ENCODE measurements at regions not wholly inside any gene's neighbourhood (a gene's known extent, or its start where the extent isn't known, plus 50 kb on each side); places are given as distances from the start of the nearest gene placed in this dataset.
"Not testable (repeated sequence)": the region's sequence is repeated elsewhere in the genome, so short reads cannot be mapped to it uniquely, and the experiment has no call there.

DNA sequence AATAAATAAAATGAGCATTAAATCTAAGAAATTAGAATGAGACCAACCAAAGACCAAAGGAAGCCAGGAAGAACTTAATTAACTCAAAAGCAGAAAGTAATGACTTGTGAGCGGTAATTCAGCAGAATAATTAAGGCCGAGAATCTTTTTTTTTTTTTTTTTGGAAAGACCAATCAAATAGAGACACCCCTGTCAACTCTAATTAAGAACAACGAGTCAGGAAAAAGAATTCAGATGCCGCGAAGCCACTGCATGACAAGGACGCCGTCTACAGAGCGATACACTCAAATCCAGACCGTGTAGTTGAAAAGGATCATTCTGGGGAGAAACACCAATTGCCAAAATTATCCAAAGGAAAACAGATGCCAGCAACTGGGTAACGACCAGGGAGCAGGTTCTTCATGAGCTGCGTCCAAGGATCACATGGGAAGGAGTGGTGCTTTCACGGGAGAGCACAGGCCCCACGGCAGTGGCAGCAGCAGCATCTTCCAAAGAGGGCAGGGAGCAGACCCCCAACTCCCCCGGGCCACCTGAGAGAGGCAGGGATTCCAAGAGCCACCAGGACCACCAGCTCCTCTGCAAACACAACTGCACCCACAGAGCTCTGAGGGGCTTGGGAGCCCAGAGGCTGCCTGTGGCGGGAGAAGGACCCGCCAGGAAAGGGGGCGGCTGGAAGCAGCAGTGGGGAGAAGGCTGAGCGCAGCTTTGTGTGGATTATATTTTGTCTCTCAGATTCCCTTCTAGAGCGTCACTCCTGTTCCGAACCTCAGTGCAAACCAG, 469.8 kb downstream of the BRD1 start:
- no peak for DNase-seq

DNA sequence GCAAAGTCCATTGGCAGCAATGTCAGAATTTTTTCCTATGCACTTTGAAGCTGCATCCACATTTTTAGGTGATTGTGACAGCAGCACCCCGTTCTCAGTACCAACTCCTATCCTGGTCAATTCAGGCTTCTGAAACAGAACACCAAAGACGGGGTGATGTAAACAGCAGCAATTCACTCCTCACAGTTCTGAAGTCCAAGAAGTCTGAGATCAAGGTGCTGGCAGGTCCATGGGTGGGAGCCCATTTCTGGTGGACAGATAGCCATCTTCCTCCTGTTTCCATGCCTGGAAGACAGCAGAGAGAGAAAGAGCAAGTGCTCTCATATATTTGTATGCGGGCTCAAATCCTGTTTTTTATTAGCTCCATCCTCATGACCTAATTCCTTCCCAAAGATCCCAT, 471.2 kb downstream of the BRD1 start:
- DNase-seq, result no peak

GRCh38 chr22:49355211-49355920, 472.3 kb downstream of the BRD1 start:
- DNase-seq, result no peak

GRCh38 chr22:49354516-49355210, 473.0 kb downstream of the BRD1 start:
- no peak for DNase-seq

- DNase-seq, result no peak
These were observed 474.4 kb downstream of the BRD1 start for GRCh38 chr22:49353235-49353634.

- DNase-seq, result no peak
These were observed 475.1 kb downstream of the BRD1 start for GRCh38 chr22:49352361-49353169.

DNA sequence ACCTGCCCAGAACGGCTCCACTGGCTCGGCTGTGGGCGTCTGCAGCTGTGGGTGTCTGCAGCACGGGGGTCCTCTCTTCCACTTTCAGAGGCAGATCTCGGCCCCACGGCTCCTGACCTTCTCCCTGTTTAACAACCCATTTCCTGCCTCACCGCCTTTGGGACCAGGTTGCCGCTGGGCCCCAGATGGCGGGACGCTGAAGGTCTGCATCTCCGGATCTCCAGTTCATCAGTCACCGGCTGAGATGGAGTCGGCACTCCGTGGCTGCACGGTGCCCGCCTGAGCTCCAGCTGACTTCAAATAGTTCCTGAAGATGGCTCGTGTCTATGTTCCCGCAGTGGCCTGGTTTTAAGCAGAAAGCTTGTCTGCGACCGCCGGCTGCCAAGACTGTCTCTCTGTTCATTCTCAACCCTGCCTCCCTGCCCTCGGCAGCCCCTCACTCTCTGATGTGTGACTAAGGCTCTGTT, 475.9 kb downstream of the BRD1 start:
- DNase-seq, result no peak

GRCh38 chr22:49350441-49351121, 477.1 kb downstream of the BRD1 start:
- no peak for DNase-seq

GRCh38 chr22:49349841-49350381, 477.8 kb downstream of the BRD1 start:
- DNase-seq, result no peak

- no peak for DNase-seq
These were observed 478.4 kb downstream of the BRD1 start for GRCh38 chr22:49349181-49349835.

DNA sequence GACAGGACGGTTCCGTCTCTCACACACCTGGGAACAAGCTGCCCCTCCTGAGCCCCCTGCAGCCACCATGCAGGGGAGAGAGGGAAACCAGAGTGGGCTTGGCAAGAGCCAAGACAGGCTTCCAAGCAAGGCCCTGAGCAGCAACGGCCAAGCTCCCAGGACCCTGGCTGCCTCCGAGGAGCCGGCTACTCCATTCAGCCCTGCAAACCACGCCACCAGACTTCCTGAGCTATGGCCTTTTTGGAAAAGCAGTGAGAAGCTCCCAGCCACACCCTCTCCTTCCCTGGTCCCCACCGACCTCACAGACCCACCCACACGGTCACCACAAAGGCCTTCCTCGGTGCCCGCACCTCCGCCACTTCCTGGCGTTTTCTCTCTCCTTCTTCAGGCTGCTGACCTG, 479.0 kb downstream of the BRD1 start:
- no peak for DNase-seq

- DNase-seq, result no peak
These were observed 480.3 kb downstream of the BRD1 start for GRCh38 chr22:49347376-49347775.

- DNase-seq, result no peak
These were observed 481.8 kb downstream of the BRD1 start for GRCh38 chr22:49345896-49346295.

DNA sequence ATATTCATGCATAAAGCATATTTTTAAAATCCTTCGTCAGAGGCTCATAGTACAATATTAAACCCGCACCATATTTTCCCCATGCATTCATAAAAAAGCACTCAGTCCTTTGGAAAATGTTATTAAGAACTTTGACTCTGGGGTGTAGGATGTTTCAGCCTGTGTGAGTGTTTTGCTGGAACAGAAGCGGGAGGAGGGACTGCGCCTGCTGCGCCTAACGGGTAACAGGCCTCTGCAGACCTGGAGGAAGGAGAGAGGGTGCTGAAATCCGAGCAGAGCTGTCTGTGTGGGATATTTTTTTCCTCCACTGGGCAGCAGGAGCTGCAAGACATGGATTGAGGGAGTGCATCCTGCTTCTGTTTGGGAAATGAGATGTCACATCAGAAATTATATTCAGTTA, 483.0 kb downstream of the BRD1 start:
- no peak for DNase-seq

DNA sequence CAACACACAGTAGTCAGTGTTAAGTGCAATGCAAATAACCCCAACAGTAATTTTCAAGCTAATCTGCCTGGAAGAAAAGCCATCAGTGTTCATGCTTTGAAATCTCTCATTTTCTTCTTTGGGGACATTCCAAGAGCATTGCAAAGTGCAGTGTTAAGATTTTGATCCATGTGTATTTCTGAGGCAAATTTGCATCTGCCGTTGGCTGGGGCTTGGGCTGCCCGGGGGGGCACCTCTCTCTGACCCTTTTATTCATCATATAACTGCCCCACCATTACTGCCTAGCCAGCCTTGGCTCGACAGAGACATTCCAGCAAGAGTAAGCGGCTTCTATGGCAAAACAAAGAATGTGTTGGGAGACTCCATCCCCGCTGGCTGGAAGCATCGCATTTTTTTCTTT, 483.5 kb downstream of the BRD1 start:
- no peak for DNase-seq

- no peak for DNase-seq
These were observed 487.3 kb downstream of the BRD1 start for GRCh38 chr22:49340406-49340805.

DNA sequence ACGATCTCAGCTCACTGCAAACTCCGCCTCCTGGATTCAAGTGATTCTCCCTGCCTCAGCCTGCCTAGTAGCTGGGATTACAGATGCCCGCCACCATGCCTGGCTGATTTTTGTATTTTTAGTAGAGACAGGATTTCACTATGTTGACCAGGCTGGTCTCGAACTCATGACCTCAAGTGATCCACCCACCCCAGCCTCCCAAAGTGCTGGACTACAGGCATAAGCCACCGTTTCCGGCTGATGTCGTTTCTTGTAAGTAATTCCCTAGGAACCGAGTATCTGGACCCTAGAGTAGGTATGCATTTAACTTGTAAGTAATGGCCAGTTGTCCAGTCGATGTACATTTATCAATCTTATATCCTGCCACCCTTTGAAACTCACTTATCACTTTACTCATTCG, 491.2 kb downstream of the BRD1 start:
- not testable (repeated sequence) for DNase-seq

DNA sequence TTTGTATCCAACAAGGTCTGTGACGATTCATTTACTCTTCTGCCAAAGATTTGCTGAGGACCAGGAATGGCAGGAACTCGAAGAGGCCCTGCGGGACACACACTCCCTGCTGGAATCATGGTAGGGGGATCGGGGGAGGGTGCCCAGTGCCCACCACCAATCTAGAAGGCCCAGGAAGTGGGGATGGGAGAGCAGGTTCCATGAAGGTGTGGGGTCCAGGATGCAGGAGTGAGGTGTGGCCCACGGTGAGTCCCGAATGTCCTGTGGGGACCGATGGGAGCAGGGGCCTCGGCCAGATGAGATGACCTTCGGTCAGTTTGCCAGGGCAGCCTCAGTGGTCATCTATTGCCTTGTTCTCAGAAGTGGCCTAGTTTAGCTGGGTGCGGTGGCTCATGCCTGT, 492.7 kb downstream of the BRD1 start:
- DNase-seq, result no peak

DNA sequence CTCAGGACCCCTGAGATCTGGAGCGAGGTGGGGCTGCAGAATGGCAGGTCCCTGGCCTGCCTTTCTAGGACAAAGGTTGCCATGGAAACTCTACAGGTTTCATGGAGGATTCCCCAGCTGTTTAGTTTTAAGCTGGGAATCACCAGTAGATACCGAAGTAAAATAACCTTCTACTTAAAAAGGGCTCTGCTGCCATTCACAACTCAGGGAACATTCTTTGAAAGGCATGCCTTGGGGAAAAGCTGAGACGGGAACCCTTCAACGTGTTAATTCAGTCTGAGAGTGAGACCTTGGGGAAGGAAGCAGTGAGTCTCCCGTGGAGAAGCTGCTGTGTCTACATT, 493.3 kb downstream of the BRD1 start:
- no peak for DNase-seq

DNA sequence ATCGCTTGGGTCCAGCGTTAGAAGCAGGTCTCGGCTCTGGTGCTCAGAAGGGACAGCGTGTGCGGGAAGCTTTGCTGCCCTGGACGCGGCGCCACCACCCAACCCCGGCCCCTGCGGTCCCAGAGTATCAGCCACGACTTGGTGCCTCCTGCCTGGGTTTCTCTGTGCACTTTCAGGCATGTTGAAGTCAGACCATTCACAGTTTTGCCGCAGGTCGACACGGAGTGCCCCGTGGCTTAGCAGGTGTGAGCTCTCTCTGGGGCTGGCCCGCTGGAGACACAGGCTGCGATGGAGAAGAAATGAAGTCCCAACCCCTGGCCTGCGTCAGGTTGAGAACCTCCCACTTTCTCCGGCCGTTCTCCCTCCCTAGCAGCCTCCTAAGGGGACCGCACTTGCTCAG, 494.5 kb downstream of the BRD1 start:
- DNase-seq, result no peak

GRCh38 chr22:49332691-49333090, 495.0 kb downstream of the BRD1 start:
- DNase-seq, result no peak

DNA sequence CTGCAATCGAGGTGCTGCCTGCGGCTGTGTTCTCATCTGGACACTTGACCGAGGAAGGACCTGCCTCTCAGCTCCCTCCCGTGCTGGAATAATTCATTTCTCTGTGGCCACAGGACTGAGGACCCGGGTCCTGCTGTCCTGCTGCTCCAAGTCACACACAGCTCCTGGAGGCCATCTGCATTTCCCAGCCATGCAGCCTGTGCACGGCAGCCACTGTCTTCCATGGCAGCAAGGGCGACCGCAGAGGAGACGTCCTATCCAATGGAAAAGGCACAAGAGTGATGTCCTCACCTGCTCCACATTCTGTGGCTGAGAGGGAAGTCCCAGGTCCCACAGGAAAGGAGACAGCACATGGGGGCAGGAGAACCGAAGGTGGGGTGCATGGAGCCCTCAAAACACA, 495.8 kb downstream of the BRD1 start:
- DNase-seq, result no peak

All from amniotic stem cell (primary cell).